IMR-90 (cell line): ENCODE measurements at regions not wholly inside any gene's neighbourhood (a gene's known extent, or its start where the extent isn't known, plus 50 kb on each side); places are given as distances from the start of the nearest gene placed in this dataset.

ENCODE experiments used
- ATAC-seq: fragments of 200-7000 bp; cut with Tn5 transposase; 2 replicates; pipeline ENCODE4 v1.9.1; 2020; ENCODE audit warnings: low read depth, mild to moderate bottlenecking, moderate library complexity
- BruUV-seq: library from RNA; stranded (reverse); fragments of 400-500 nt; replicated peaks from 2 replicates; lab custom pipeline; 2021; lab: Mats Ljungman, UMichigan
- CTCF ChIA-PET: fragments of 300-600 bp; formaldehyde crosslinking; extraction: SDS; loops from one replicate; lab custom pipeline; 2021; ENCODE audit warnings: antibody characterized with exemption; lab: Yijun Ruan, JAX
- POLR2A ChIA-PET: fragments of 300-600 bp; sonication (Branson Sonifier 250); formaldehyde crosslinking; loops from one replicate; lab custom pipeline; 2022; ENCODE audit warnings: antibody characterized with exemption; ENCODE audit not compliant: unreplicated experiment; lab: Charles Lee
- DNase-seq: peaks from one replicate; pipeline ENCODE4 v3.0.0; 2013
- H2AFZ ChIP-seq: replicated peaks from 2 replicates; pipeline ENCODE3; 2013; ENCODE audit warnings: low read length, mild to moderate bottlenecking; ENCODE audit not compliant: poor library complexity
- H2AK5ac ChIP-seq: 2 replicates; pipeline ENCODE4 v1.6.1; 2013; ENCODE audit warnings: low read depth, low read length, inconsistent platforms
- H2AK9ac ChIP-seq: replicated peaks from 2 replicates; pipeline ENCODE3; 2013; ENCODE audit warnings: mild to moderate bottlenecking, low read depth, low read length, moderate library complexity; ENCODE audit not compliant: poor library complexity
- H2BK120ac ChIP-seq: 2 replicates; pipeline ENCODE4 v1.6.1; 2013; ENCODE audit warnings: low read depth, low read length, inconsistent platforms
- H2BK15ac ChIP-seq: 3 replicates; pipeline ENCODE4 v1.6.1; 2013; ENCODE audit warnings: low read depth, low read length, inconsistent platforms
- H2BK20ac ChIP-seq: 2 replicates; pipeline ENCODE4 v1.6.1; 2013; ENCODE audit warnings: low read depth, mild to moderate bottlenecking, inconsistent platforms, low read length, moderate library complexity
- H2BK5ac ChIP-seq: 2 replicates; pipeline ENCODE4 v1.6.1; 2013; ENCODE audit warnings: mild to moderate bottlenecking, low read depth, low read length, inconsistent platforms; ENCODE audit not compliant: poor library complexity, severe bottlenecking
- H3K14ac ChIP-seq: replicated peaks from 2 replicates; pipeline ENCODE4 v1.6.1; 2013; ENCODE audit warnings: low read depth, low read length, inconsistent platforms
- H3K18ac ChIP-seq: 2 replicates; pipeline ENCODE4 v1.6.1; 2013; ENCODE audit warnings: low read depth, low read length, control low read depth
- H3K23ac ChIP-seq: 2 replicates; pipeline ENCODE4 v1.6.1; 2013; ENCODE audit warnings: low read depth, low read length, inconsistent platforms
- H3K27ac ChIP-seq: 2 replicates; pipeline ENCODE4 v1.5.1; 2013; ENCODE audit warnings: mild to moderate bottlenecking, control low read depth, low read length; ENCODE audit not compliant: insufficient read depth
- H3K27me3 ChIP-seq: 2 replicates; pipeline ENCODE4 v1.6.1; 2013; ENCODE audit warnings: low read length; ENCODE audit not compliant: control insufficient read depth, insufficient read depth
- H3K36me3 ChIP-seq: 2 replicates; pipeline ENCODE4 v1.6.1; 2013; ENCODE audit warnings: low read length, mixed read lengths; ENCODE audit not compliant: control insufficient read depth, insufficient read depth
- H3K4ac ChIP-seq: 2 replicates; pipeline ENCODE4 v1.6.1; 2013; ENCODE audit warnings: low read depth, low read length, inconsistent platforms
- H3K4me1 ChIP-seq: 2 replicates; pipeline ENCODE4 v1.6.1; 2013; ENCODE audit warnings: low read length, mixed read lengths; ENCODE audit not compliant: control insufficient read depth, insufficient read depth
- H3K4me2 ChIP-seq: 2 replicates; pipeline ENCODE4 v1.6.1; 2013; ENCODE audit warnings: low read depth, mild to moderate bottlenecking, control low read depth, low read length, moderate library complexity
- H3K4me3 ChIP-seq: 2 replicates; pipeline ENCODE4 v1.5.1; 2013; ENCODE audit warnings: low read depth, mild to moderate bottlenecking, control low read depth, low read length, moderate library complexity; ENCODE audit not compliant: insufficient read depth
- H3K56ac ChIP-seq: 2 replicates; pipeline ENCODE4 v1.6.1; 2013; ENCODE audit warnings: low read length, inconsistent platforms; ENCODE audit not compliant: insufficient read depth; ENCODE audit errors: extremely low read depth
- H3K79me1 ChIP-seq, 2 experiments: 2 replicates each; pipeline ENCODE4 v1.6.1; 2013; ENCODE audit warnings: low read length in 2 of 2, inconsistent platforms in 1 of 2, low read depth in 1 of 2
- H3K9ac ChIP-seq: 2 replicates; pipeline ENCODE4 v1.6.1; 2013; ENCODE audit warnings: low read depth, low read length, control low read depth
- H3K9me1 ChIP-seq: 2 replicates; pipeline ENCODE4 v1.6.1; 2013; ENCODE audit warnings: low read length, inconsistent platforms; ENCODE audit not compliant: insufficient read depth
- H3K9me3 ChIP-seq: 2 replicates; pipeline ENCODE4 v1.6.1; 2013; ENCODE audit warnings: low read length; ENCODE audit not compliant: control insufficient read depth, insufficient read depth
- H4K20me1 ChIP-seq: 2 replicates; pipeline ENCODE4 v1.6.1; 2013; ENCODE audit warnings: low read length, inconsistent platforms; ENCODE audit not compliant: insufficient read depth
- H4K5ac ChIP-seq: 2 replicates; pipeline ENCODE4 v1.6.1; 2013; ENCODE audit warnings: mild to moderate bottlenecking, low read depth, low read length, control low read depth
- H4K8ac ChIP-seq, 2 experiments: 2 replicates each; pipeline ENCODE4 v1.6.1; 2013; ENCODE audit warnings: low read depth in 2 of 2, low read length in 2 of 2, control low read depth in 1 of 2, inconsistent platforms in 1 of 2
- H4K91ac ChIP-seq: 2 replicates; pipeline ENCODE4 v1.6.1; 2013; ENCODE audit warnings: low read depth, low read length, inconsistent platforms; ENCODE audit not compliant: insufficient read depth
- FOS ChIP-seq: fragments of 150-350 bp; IDR thresholded peaks from 2 replicates; pipeline ENCODE4 v1.6.1; 2016; ENCODE audit warnings: low read depth, low read length
- MAFK ChIP-seq: IDR thresholded peaks from 2 replicates; pipeline ENCODE4 v1.6.1; 2012; ENCODE audit warnings: low read depth, low read length, improper control_type of control experiment
- MAZ ChIP-seq: IDR thresholded peaks from 2 replicates; pipeline ENCODE4 v1.6.1; 2012; ENCODE audit warnings: low read depth, mild to moderate bottlenecking, low read length, improper control_type of control experiment, moderate library complexity, borderline replicate concordance
- MXI1 ChIP-seq: IDR thresholded peaks from 2 replicates; pipeline ENCODE4 v1.6.1; 2012; ENCODE audit warnings: low read depth, mild to moderate bottlenecking, low read length, moderate library complexity, borderline replicate concordance
- RAD21 ChIP-seq: IDR thresholded peaks from 2 replicates; pipeline ENCODE4 v1.6.1; 2012; ENCODE audit warnings: low read length, improper control_type of control experiment
- RCOR1 ChIP-seq: IDR thresholded peaks from 2 replicates; pipeline ENCODE4 v1.6.1; 2012; ENCODE audit warnings: mild to moderate bottlenecking, low read length, improper control_type of control experiment; ENCODE audit not compliant: insufficient replicate concordance
- SMC3 ChIP-seq: fragments of 150-350 bp; IDR thresholded peaks from 2 replicates; pipeline ENCODE4 v1.6.1; 2016; ENCODE audit warnings: low read depth, mild to moderate bottlenecking, antibody characterized with exemption, low read length, moderate library complexity
- WGBS, 2 experiments: methylation state at CpG; one replicate each; pipeline versions ENCODE4 v1.1.5 to v1.1.7; 2013; ENCODE audit warnings: missing lambda C conversion rate in 2 of 2; ENCODE audit not compliant: insufficient read length in 1 of 2; ENCODE audit errors: extremely low coverage in 2 of 2; 5-methylcytosine and 5-hydroxymethylcytosine counted together
- dilution Hi-C: fragments of 300-500 bp; cut with HindIII; formaldehyde crosslinking; loops from one replicate; pipeline ENCODE4 v1.14.3; 2018; ENCODE audit warnings: low sequenced_read_pairs; ENCODE audit not compliant: unreplicated experiment
- in situ Hi-C: fragments of 300-500 bp; cut with MboI; formaldehyde crosslinking; loops from 3 replicates; pipeline ENCODE4 v1.14.3; 2019; ENCODE audit warnings: low sequenced_read_pairs, inconsistent platforms, mixed read lengths
- intact Hi-C: fragments of 100-400 bp; cut with micrococcal nuclease; formaldehyde crosslinking; loops from 2 replicates; pipeline ENCODE4 v1.10.0; 2022

DNA sequence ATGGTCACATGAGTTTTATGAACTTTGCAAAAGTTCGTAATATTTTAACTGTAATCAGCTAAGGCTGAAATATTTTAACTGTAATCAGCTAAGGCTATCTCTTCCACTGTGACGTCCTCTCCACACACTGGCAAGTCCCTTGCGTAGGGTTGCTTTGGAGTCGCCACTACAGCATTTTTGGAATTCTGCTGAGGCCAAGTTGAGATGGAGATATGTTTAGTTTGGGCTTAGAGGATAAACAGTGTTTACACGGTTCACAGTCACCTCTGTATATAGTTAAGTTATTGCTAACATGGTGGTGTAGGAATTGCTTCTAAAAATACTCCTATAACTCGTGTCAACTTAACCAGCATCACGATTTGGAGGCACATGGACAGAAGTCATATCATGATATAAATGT lies 143.6 kb upstream of the SERP2 start:
- Histone ChIP-seq H4K8ac (0 out of 4 replicates have a peak overlapping the region, but pooled peaks of 1 of the 2 experiments have one; percentile 42), H2AK9ac (no peak overlapping the region), H3K36me3 (no peaks in the 10 kb centered on the region), H3K4me3 (no peak overlapping the region), H3K23ac (0 out of 2 replicates have a peak overlapping the region, but pooled peaks have one; percentile 24), H3K4me2 (no peak overlapping the region; the same call in 1 of the 2 replicates), H3K14ac (peak overlapping the region; percentile 75; the same call in 1 of the 2 replicates), H4K5ac (no peak overlapping the region), H3K9me1 (peaks cover 12% of the 10 kb centered on the region), H4K20me1 (no peaks in the 10 kb centered on the region), H3K18ac (no peak overlapping the region; the same call in 1 of the 2 replicates), H4K91ac (peak overlapping the region; percentile 67; the same call in 1 of the 2 replicates), H2BK20ac (peak overlapping the region; percentile 80), H3K79me1 (no peaks in the 10 kb centered on the region), H2BK120ac (peak overlapping the region; percentile 23; the same call in 1 of the 2 replicates), H3K9me3 (peaks cover 2% of the 10 kb centered on the region; the same call in 1 of the 2 replicates), H2BK5ac (peak overlapping the region; percentile 59), H3K27ac (no peak overlapping the region), H2AK5ac (no peak overlapping the region; the same call in 1 of the 2 replicates), H2AFZ (no peak overlapping the region), H3K4ac (peak overlapping the region; percentile 63; the same call in 1 of the 2 replicates), H3K9ac (no peak overlapping the region), H3K4me1 (peaks cover 10% of the 10 kb centered on the region), H3K56ac (peak overlapping the region; percentile 39; the same call in 1 of the 2 replicates), H2BK15ac (peak overlapping the region; percentile 42; the same call in 1 of the 3 replicates), H3K27me3 (no peaks in the 10 kb centered on the region)
- CTCF ChIA-PET = no interaction called here
- BruUV-seq = no TSS peak
- peak; percentile 77 for DNase-seq
- ATAC-seq = peak; percentile 78
- POLR2A ChIA-PET = no interaction called here
- intact Hi-C loops (loop anchor here (10.0 kb wide), 1 partner anchor 175 kb away; no protein-coding TSS in a partner anchor), dilution Hi-C loops (no loop called here), in situ Hi-C loops (loop anchor here (10.0 kb wide), 1 partner anchor 205 kb away; no protein-coding TSS in a partner anchor)
- no CpG with 5 or more reads among the region's 7 CpGs for WGBS, 2 experiments
- TF ChIP-seq MAZ = no peak
- no peak for TF ChIP-seq MAFK
- TF ChIP-seq MXI1 = no peak
- TF ChIP-seq RCOR1 = no peak
- TF ChIP-seq RAD21 = no peak
- TF ChIP-seq SMC3 = no peak
- no peak for TF ChIP-seq FOS
